Right lobe of liver (tissue), 4 donors: ENCODE measurements at regions not wholly inside any gene's neighbourhood (a gene's known extent, or its start where the extent isn't known, plus 50 kb on each side); places are given as distances from the start of the nearest gene placed in this dataset.

Source experiments
- CTCF ChIP-seq, 4 donors: fragments of 200-600 bp in 3 of 4; fragments of 450-650 bp in 1 of 4; IDR thresholded peaks; one replicate each; pipeline versions ENCODE4 v1.5.1 to v1.8.0; 2016 to 2022; ENCODE audit warnings: antibody characterized with exemption in 4 of 4, mild to moderate bottlenecking in 2 of 4
- POLR2A ChIP-seq: fragments of 450-650 bp; IDR thresholded peaks from one replicate; pipeline ENCODE4 v1.6.1; 2017; ENCODE audit warnings: antibody characterized with exemption, mild to moderate bottlenecking
- donor health status: DM: no; HTN: no; CAD: no.
- donor health status: DM: no; HTN: no; CAD: no.
- donor health status: DM: no; HTN: yes; CAD: no.

GRCh38 chr9:26329974-26330373, 562.6 kb downstream of the CAAP1 start:
- TF ChIP-seq CTCF (IDR thresholded peaks at IDR 0.05): no peak
- TF ChIP-seq POLR2A: no peak
